Stimulated activated CD4-positive, alpha-beta T cell treated with anti-CD3 and anti-CD28 coated beads, Interleukin-1b, Interleukin-23, amount 100 ng/mL, for 24 hours (primary cell): ENCODE measurements at regions not wholly inside any gene's neighbourhood (a gene's known extent, or its start where the extent isn't known, plus 50 kb on each side); places are given as distances from the start of the nearest gene placed in this dataset.

ENCODE experiments used
- DNase-seq, 4 experiments: peaks; one replicate each; pipeline ENCODE4 v3.0.0-alpha.2; 2020; ENCODE audit warnings: low read depth in 4 of 4, low spot score in 1 of 4

GRCh38 chr3:99502871-99503270 is 135.5 kb upstream of the COL8A1 start:
- DNase-seq = no peak

GRCh38 chr3:99500485-99500884 is 137.9 kb upstream of the COL8A1 start:
- DNase-seq = no peak

- DNase-seq = no peak
Measured at GRCh38 chr3:99499235-99500158, 138.9 kb upstream of the COL8A1 start.

GRCh38 chr3:99498550-99499234 is 139.7 kb upstream of the COL8A1 start:
- no peak for DNase-seq

- DNase-seq = no peak
Measured at GRCh38 chr3:99487894-99488293, 150.5 kb upstream of the COL8A1 start.

- no peak for DNase-seq
Measured at GRCh38 chr3:99485286-99485685, 153.1 kb upstream of the COL8A1 start.

GRCh38 chr3:99484871-99485270 is 153.5 kb upstream of the COL8A1 start:
- DNase-seq = no peak

GRCh38 chr3:99483841-99484240 is 154.6 kb upstream of the COL8A1 start:
- DNase-seq = no peak

- no peak for DNase-seq
Measured at GRCh38 chr3:99482191-99482590, 156.2 kb upstream of the COL8A1 start.

GRCh38 chr3:99481561-99481960 is 156.8 kb upstream of the COL8A1 start:
- no peak for DNase-seq

GRCh38 chr3:99479768-99480167 is 158.6 kb upstream of the COL8A1 start:
- no peak for DNase-seq

- no peak for DNase-seq
Measured at GRCh38 chr3:99477650-99478049, 160.7 kb upstream of the COL8A1 start.

- no peak for DNase-seq
Measured at GRCh38 chr3:99475229-99475628, 163.2 kb upstream of the COL8A1 start.

- no peak for DNase-seq
Measured at GRCh38 chr3:99474776-99475175, 163.6 kb upstream of the COL8A1 start.

GRCh38 chr3:99473321-99473751 is 165.1 kb upstream of the COL8A1 start:
- no peak for DNase-seq

- DNase-seq = no peak
Measured at GRCh38 chr3:99472385-99472784, 166.0 kb upstream of the COL8A1 start.

GRCh38 chr3:99471353-99472323 is 166.8 kb upstream of the COL8A1 start:
- no peak for DNase-seq

GRCh38 chr3:99470841-99471240 is 167.6 kb upstream of the COL8A1 start:
- DNase-seq = no peak

GRCh38 chr3:99468918-99469317 is 169.5 kb upstream of the COL8A1 start:
- DNase-seq = no peak

- DNase-seq = no peak
Measured at GRCh38 chr3:99467420-99467819, 171.0 kb upstream of the COL8A1 start.

- DNase-seq = no peak
Measured at GRCh38 chr3:99466331-99466730, 172.1 kb upstream of the COL8A1 start.
